SKM-1 (cell line): ENCODE measurements at regions not wholly inside any gene's neighbourhood (a gene's known extent, or its start where the extent isn't known, plus 50 kb on each side); places are given as distances from the start of the nearest gene placed in this dataset.
"Not testable (repeated sequence)": the region's sequence is repeated elsewhere in the genome, so short reads cannot be mapped to it uniquely, and the experiment has no call there.

Experiments used
- DNase-seq: peaks from one replicate; lab custom pipeline; 2025; ENCODE audit not compliant: unreplicated experiment; lab: John Stamatoyannopoulos, UW

GRCh38 chr2:177000061-177000714 is 212.4 kb upstream of the HNRNPA3 start:
- no peak for DNase-seq

GRCh38 chr2:177000715-177001072 is 211.9 kb upstream of the HNRNPA3 start:
- no peak for DNase-seq

GRCh38 chr2:177001334-177001733 is 211.3 kb upstream of the HNRNPA3 start:
- DNase-seq, result no peak

GRCh38 chr2:177002983-177003382 is 209.6 kb upstream of the HNRNPA3 start:
- DNase-seq, result no peak

- not testable (repeated sequence) for DNase-seq
Measured at GRCh38 chr2:177007726-177008125, 204.9 kb upstream of the HNRNPA3 start.

- not testable (repeated sequence) for DNase-seq
Measured at GRCh38 chr2:177008662-177009061, 203.9 kb upstream of the HNRNPA3 start.

GRCh38 chr2:177010146-177010545 is 202.4 kb upstream of the HNRNPA3 start:
- no peak for DNase-seq

GRCh38 chr2:177010861-177011260 is 201.7 kb upstream of the HNRNPA3 start:
- no peak for DNase-seq

GRCh38 chr2:177014946-177015345 is 197.6 kb upstream of the HNRNPA3 start:
- no peak for DNase-seq

GRCh38 chr2:177015356-177015923 is 197.2 kb upstream of the HNRNPA3 start:
- DNase-seq, result no peak

GRCh38 chr2:177020524-177021119 is 192.0 kb upstream of the HNRNPA3 start:
- no peak for DNase-seq

- no peak for DNase-seq
Measured at GRCh38 chr2:177021706-177022343, 190.8 kb upstream of the HNRNPA3 start.

GRCh38 chr2:177024765-177025164 is 187.8 kb upstream of the HNRNPA3 start:
- DNase-seq, result no peak

GRCh38 chr2:177026253-177026652 is 186.3 kb upstream of the HNRNPA3 start:
- no peak for DNase-seq

GRCh38 chr2:177026956-177027355 is 185.6 kb upstream of the HNRNPA3 start:
- DNase-seq, result no peak

GRCh38 chr2:177028296-177028695 is 184.3 kb upstream of the HNRNPA3 start:
- DNase-seq, result no peak

- no peak for DNase-seq
Measured at GRCh38 chr2:177029075-177029474, 183.5 kb upstream of the HNRNPA3 start.

GRCh38 chr2:177029501-177029900 is 183.1 kb upstream of the HNRNPA3 start:
- DNase-seq, result no peak

GRCh38 chr2:177029901-177030300 is 182.7 kb upstream of the HNRNPA3 start:
- no peak for DNase-seq

GRCh38 chr2:177030451-177031105 is 182.0 kb upstream of the HNRNPA3 start:
- DNase-seq, result no peak

- no peak for DNase-seq
Measured at GRCh38 chr2:177031438-177032180, 181.0 kb upstream of the HNRNPA3 start.
